ENCODE measurements at regions not wholly inside any gene's neighbourhood (a gene's known extent, or its start where the extent isn't known, plus 50 kb on each side); places are given as distances from the start of the nearest gene placed in this dataset.

DNA sequence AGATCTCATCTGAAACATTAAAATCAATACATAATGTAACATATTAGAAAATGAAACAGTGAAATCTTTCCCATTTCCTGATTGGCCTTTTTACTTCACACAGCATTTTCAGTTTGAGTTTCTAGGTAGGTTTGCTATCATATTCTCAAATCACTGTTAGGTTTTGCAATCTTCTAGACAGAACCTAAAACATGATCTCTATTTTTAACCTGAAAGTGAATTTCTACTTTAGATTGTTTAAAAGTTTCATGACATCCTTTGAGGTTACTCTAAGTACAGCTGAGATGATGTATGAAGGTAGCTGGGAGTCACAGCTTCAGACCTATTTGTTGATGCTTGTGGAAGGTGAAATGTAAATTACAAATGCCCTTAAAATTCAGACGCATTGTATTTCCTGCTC is 118.4 kb upstream of the GPR149 start:
- Mint-ChIP-seq H3K4me3 (ENCODE audit: unreplicated experiment) (no peak overlapping the region), H3K9me3 (ENCODE audit: unreplicated experiment) (no peaks in the 10 kb centered on the region), H3K4me1 (ENCODE audit: low read depth, unreplicated experiment) (no peaks in the 10 kb centered on the region), H3K27me3 (ENCODE audit: insufficient read depth, unreplicated experiment) (peaks cover 3% of the 10 kb centered on the region), H3K27ac (ENCODE audit: unreplicated experiment) (no peak overlapping the region), H3K36me3 (ENCODE audit: insufficient read depth, unreplicated experiment) (no peaks in the 10 kb centered on the region)
- H3K36me3 ChIP-seq (ENCODE audit: control insufficient read depth, insufficient read depth, low read length), result no peaks in the 10 kb centered on the region
- peaks cover 6% of the 10 kb centered on the region; the same call in 1 of the 2 replicates for H3K4me1 ChIP-seq
- TF ChIP-seq, protein P1, sequence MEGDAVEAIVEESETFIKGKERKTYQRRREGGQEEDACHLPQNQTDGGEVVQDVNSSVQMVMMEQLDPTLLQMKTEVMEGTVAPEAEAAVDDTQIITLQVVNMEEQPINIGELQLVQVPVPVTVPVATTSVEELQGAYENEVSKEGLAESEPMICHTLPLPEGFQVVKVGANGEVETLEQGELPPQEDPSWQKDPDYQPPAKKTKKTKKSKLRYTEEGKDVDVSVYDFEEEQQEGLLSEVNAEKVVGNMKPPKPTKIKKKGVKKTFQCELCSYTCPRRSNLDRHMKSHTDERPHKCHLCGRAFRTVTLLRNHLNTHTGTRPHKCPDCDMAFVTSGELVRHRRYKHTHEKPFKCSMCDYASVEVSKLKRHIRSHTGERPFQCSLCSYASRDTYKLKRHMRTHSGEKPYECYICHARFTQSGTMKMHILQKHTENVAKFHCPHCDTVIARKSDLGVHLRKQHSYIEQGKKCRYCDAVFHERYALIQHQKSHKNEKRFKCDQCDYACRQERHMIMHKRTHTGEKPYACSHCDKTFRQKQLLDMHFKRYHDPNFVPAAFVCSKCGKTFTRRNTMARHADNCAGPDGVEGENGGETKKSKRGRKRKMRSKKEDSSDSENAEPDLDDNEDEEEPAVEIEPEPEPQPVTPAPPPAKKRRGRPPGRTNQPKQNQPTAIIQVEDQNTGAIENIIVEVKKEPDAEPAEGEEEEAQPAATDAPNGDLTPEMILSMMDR (IDR thresholded peaks at IDR 0.05; ENCODE audit: insufficient read depth in 1 of 2, low read depth in 1 of 2, low read length in 1 of 2, severe bottlenecking in 1 of 2, unreplicated experiment in 1 of 2), result no peak
- no peak overlapping the region for H3K4me3 ChIP-seq (ENCODE audit: low read depth, low read length)
- no peak for DNase-seq
- H3K27me3 ChIP-seq (replicated peaks; ENCODE audit: control insufficient read depth, insufficient read depth, low read length), result no peaks in the 10 kb centered on the region
- BruUV-seq (replicated peaks), result no TSS peak
- H3K9me3 ChIP-seq, result no peaks in the 10 kb centered on the region
- ChIA-PET POLR2A (no interaction called here), CTCF (no interaction called here)
- intact Hi-C loops (cut with micrococcal nuclease; ENCODE audit: unreplicated experiment), result no loop called here

DNA sequence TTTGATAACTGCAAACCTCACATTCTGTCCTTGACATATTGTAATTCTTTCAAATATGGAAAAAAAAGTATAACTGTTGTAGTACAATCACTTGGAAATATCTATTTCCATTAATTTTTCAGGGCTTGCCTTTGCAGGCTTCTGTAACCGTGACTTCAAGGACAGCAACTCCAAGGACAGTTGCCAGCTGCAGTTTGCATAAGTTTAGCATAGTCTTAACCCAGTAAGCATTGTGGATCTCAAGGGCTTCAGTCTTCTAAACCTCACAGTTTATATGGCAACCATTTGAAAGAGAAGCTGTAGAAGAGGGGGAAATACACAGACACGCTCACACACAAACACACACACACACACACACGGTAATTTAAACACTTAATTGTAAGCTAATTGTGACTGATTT is 112.8 kb upstream of the GPR149 start:
- BruUV-seq (replicated peaks), result no TSS peak
- Histone ChIP-seq H3K4me1 (peaks cover 6% of the 10 kb centered on the region; the same call in 1 of the 2 replicates), H3K36me3 (ENCODE audit: control insufficient read depth, insufficient read depth, low read length) (no peaks in the 10 kb centered on the region), H3K9me3 (no peaks in the 10 kb centered on the region), H3K4me3 (ENCODE audit: low read depth, low read length) (no peak overlapping the region), H3K27me3 (replicated peaks; ENCODE audit: control insufficient read depth, insufficient read depth, low read length) (no peaks in the 10 kb centered on the region)
- DNase-seq, result no peak
- H3K27ac Mint-ChIP-seq (ENCODE audit: unreplicated experiment), result no peak overlapping the region
- H3K27me3 Mint-ChIP-seq (ENCODE audit: insufficient read depth, unreplicated experiment), result peaks cover 2% of the 10 kb centered on the region
- TF ChIP-seq, protein P1 (IDR thresholded peaks at IDR 0.05; ENCODE audit: insufficient read depth in 1 of 2, low read depth in 1 of 2, low read length in 1 of 2, severe bottlenecking in 1 of 2, unreplicated experiment in 1 of 2), result no peak
- H3K4me3 Mint-ChIP-seq (ENCODE audit: unreplicated experiment), result no peak overlapping the region
- H3K36me3 Mint-ChIP-seq (ENCODE audit: insufficient read depth, unreplicated experiment), result no peaks in the 10 kb centered on the region
- no peaks in the 10 kb centered on the region for H3K4me1 Mint-ChIP-seq (ENCODE audit: low read depth, unreplicated experiment)
- POLR2A ChIA-PET, result no interaction called here
- no peaks in the 10 kb centered on the region for H3K9me3 Mint-ChIP-seq (ENCODE audit: unreplicated experiment)
- CTCF ChIA-PET, result no interaction called here
- intact Hi-C loops (cut with micrococcal nuclease; ENCODE audit: unreplicated experiment), result no loop called here

DNA sequence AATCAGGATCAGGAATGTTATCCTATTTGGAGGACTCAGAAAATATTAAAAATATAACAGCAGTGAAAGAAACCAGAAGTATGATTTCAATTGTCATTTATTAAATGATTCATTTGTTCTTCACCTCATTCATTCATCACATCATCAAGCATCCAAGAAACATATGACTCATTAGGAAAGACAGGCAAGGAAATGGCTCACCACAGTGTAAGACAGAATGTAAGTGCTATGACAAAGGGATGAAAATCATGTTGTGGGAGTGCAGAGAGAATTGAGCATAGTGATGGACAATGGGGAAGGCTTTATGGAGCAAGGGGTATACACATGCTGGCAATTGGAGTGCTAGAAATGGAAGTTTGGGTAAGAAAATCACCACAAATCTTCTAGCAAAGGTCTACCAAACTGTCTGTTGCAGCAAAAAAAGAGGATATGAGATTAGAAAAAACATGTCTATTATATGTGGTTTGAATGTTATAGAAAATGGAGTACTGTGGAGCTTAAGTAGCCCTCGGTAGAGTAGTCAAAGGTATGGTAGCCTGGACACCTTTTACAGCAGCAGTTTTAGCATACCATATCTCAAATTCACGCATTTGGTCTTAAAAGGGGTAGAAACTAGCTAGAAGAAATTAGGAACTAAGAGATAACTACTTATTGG is 111.1 kb upstream of the GPR149 start:
- no peaks in the 10 kb centered on the region for H3K27me3 ChIP-seq (replicated peaks; ENCODE audit: control insufficient read depth, insufficient read depth, low read length)
- H3K27me3 Mint-ChIP-seq (ENCODE audit: insufficient read depth, unreplicated experiment), result peaks cover 8% of the 10 kb centered on the region
- no peak overlapping the region for H3K27ac Mint-ChIP-seq (ENCODE audit: unreplicated experiment)
- peaks cover 6% of the 10 kb centered on the region; the same call in 1 of the 2 replicates for H3K4me1 ChIP-seq
- H3K4me1 Mint-ChIP-seq (ENCODE audit: low read depth, unreplicated experiment), result no peaks in the 10 kb centered on the region
- no TSS peak for BruUV-seq (replicated peaks)
- no peaks in the 10 kb centered on the region for H3K9me3 Mint-ChIP-seq (ENCODE audit: unreplicated experiment)
- H3K9me3 ChIP-seq, result no peaks in the 10 kb centered on the region
- POLR2A ChIA-PET, result no interaction called here
- no peak for DNase-seq
- no peak overlapping the region for H3K4me3 Mint-ChIP-seq (ENCODE audit: unreplicated experiment)
- intact Hi-C loops (cut with micrococcal nuclease; ENCODE audit: unreplicated experiment), result no loop called here
- H3K4me3 ChIP-seq (ENCODE audit: low read depth, low read length), result no peak overlapping the region
- no peaks in the 10 kb centered on the region for H3K36me3 Mint-ChIP-seq (ENCODE audit: insufficient read depth, unreplicated experiment)
- TF ChIP-seq, protein P1 (IDR thresholded peaks at IDR 0.05; ENCODE audit: insufficient read depth in 1 of 2, low read depth in 1 of 2, low read length in 1 of 2, severe bottlenecking in 1 of 2, unreplicated experiment in 1 of 2), result no peak
- CTCF ChIA-PET, result no interaction called here
- no peaks in the 10 kb centered on the region for H3K36me3 ChIP-seq (ENCODE audit: control insufficient read depth, insufficient read depth, low read length)
